PC-3 (cell line): ENCODE measurements at regions not wholly inside any gene's neighbourhood (a gene's known extent, or its start where the extent isn't known, plus 50 kb on each side); places are given as distances from the start of the nearest gene placed in this dataset.

ENCODE experiments used
- ATAC-seq: fragments of 200-7000 bp; cut with Tn5 transposase; 2 replicates; pipeline ENCODE4 v1.9.1; 2020; ENCODE audit warnings: mild to moderate bottlenecking, moderate library complexity
- BruUV-seq: library from RNA; stranded (reverse); fragments of 400-500 nt; replicated peaks from 2 replicates; lab custom pipeline; 2021; lab: Mats Ljungman, UMichigan
- CTCF ChIA-PET: fragments of 300-600 bp; sonication (Branson Sonifier 250); formaldehyde crosslinking; loops from one replicate; lab custom pipeline; 2022; ENCODE audit warnings: antibody characterized with exemption; lab: Charles Lee
- POLR2A ChIA-PET: fragments of 300-600 bp; sonication (Branson Sonifier 250); formaldehyde crosslinking; loops from one replicate; lab custom pipeline; 2022; ENCODE audit warnings: antibody characterized with exemption; ENCODE audit not compliant: unreplicated experiment; lab: Charles Lee
- DNase-seq: peaks from one replicate; pipeline ENCODE4 v3.0.0-alpha.2; 2015
- H2AFZ ChIP-seq: fragments of 300-600 bp; sonication (generic); 2 replicates; pipeline ENCODE4 v1.6.0; 2016; ENCODE audit warnings: antibody characterized with exemption, low read length
- H3F3A ChIP-seq: fragments of 300-600 bp; sonication (generic); one replicate; pipeline ENCODE4 v1.6.0; 2017; ENCODE audit warnings: antibody characterized with exemption, low read length, control low read depth, mild to moderate bottlenecking; ENCODE audit not compliant: unreplicated experiment
- H3K27ac ChIP-seq: fragments of 300-600 bp; sonication (generic); 2 replicates; pipeline ENCODE4 v1.5.1; 2016; ENCODE audit warnings: mild to moderate bottlenecking, low read length
- H3K27me3 ChIP-seq: fragments of 300-600 bp; sonication (generic); 2 replicates; pipeline ENCODE4 v1.6.1; 2016; ENCODE audit warnings: low read length, mixed read lengths
- H3K36me3 ChIP-seq: fragments of 300-600 bp; sonication (generic); 2 replicates; pipeline ENCODE4 v1.6.1; 2016; ENCODE audit warnings: low read depth, mixed run types, low read length, mixed read lengths
- H3K4me1 ChIP-seq: fragments of 300-600 bp; sonication (generic); 2 replicates; pipeline ENCODE4 v1.5.1; 2016; ENCODE audit warnings: low read length; ENCODE audit not compliant: insufficient read depth
- H3K4me2 ChIP-seq: fragments of 300-600 bp; sonication (generic); 2 replicates; pipeline ENCODE4 v1.6.0; 2016; ENCODE audit warnings: low read length
- H3K4me3 ChIP-seq: fragments of 300-600 bp; sonication (generic); 2 replicates; pipeline ENCODE4 v1.5.1; 2016; ENCODE audit warnings: mild to moderate bottlenecking, low read length, mixed read lengths
- H3K79me2 ChIP-seq: fragments of 300-600 bp; sonication (generic); 2 replicates; pipeline ENCODE4 v1.6.1; 2017; ENCODE audit warnings: low read length, mixed read lengths
- H3K9ac ChIP-seq: fragments of 300-600 bp; sonication (generic); 2 replicates; pipeline ENCODE4 v1.6.0; 2016; ENCODE audit warnings: mild to moderate bottlenecking, low read length
- H3K9me2 ChIP-seq: fragments of 300-600 bp; sonication (generic); replicated peaks from 2 replicates; pipeline ENCODE4 v1.6.1; 2016; ENCODE audit warnings: mixed run types, low read length, mixed read lengths
- H3K9me3 ChIP-seq: fragments of 300-600 bp; sonication (generic); 2 replicates; pipeline ENCODE4 v1.6.1; 2016; ENCODE audit warnings: low read length, mixed read lengths
- H4K20me1 ChIP-seq: fragments of 300-600 bp; sonication (generic); 2 replicates; pipeline ENCODE4 v1.6.1; 2016; ENCODE audit warnings: low read length, mixed read lengths
- EZH2 ChIP-seq: fragments of 300-600 bp; sonication (generic); IDR thresholded peaks from one replicate; pipeline ENCODE4 v1.6.1; 2017; ENCODE audit warnings: antibody characterized with exemption, mild to moderate bottlenecking, low read length; ENCODE audit not compliant: unreplicated experiment
- EZH2phosphoT487 ChIP-seq: fragments of 300-600 bp; sonication (generic); IDR thresholded peaks from 2 replicates; pipeline ENCODE4 v1.6.1; 2018; ENCODE audit warnings: mild to moderate bottlenecking, antibody characterized with exemption, low read length, borderline replicate concordance
- intact Hi-C: fragments of 100-400 bp; cut with micrococcal nuclease; formaldehyde crosslinking; loops from 2 replicates; pipeline ENCODE4 v1.9.0; 2023
- TF ChIP-seq, protein P1 (sequence below): fragments of 300-600 bp; sonication (generic); conservative IDR thresholded peaks from 2 replicates; pipeline ENCODE4 v1.5.1; 2017; ENCODE audit warnings: antibody characterized with exemption, low read depth, mild to moderate bottlenecking, low read length

DNA sequence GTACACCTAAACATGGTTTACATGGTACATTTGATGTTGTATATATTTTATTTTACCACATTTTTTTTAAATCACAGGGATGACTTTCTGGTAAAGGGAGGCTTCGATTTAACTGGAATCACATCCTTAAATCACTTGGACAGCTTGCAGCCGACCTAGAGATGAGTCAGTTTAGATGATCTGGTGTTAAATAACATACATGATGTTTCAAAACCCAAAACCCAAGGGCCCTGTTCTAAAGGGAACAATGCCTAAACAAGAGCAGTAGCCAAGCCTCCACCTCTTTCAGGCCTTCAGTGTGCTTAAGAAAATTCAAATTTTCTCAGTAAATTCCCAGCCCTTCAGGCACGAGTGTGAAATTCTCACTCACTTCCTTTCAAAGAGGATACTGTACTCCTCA, 108.8 kb downstream of the WT1 start:
- intact Hi-C loops, result no loop called here
- Histone ChIP-seq H3K4me2 (no peak overlapping the region), H3K4me3 (no peak overlapping the region), H3K79me2 (no peaks in the 10 kb centered on the region), H3K36me3 (no peaks in the 10 kb centered on the region), H3K27me3 (no peaks in the 10 kb centered on the region), H4K20me1 (no peaks in the 10 kb centered on the region), H3F3A (no peaks in the 10 kb centered on the region), H3K9me2 (no peaks in the 10 kb centered on the region), H3K4me1 (peaks cover 7% of the 10 kb centered on the region), H3K9me3 (no peaks in the 10 kb centered on the region), H3K27ac (no peak overlapping the region), H2AFZ (no peak overlapping the region), H3K9ac (no peak overlapping the region)
- ATAC-seq, result no peak
- no TSS peak for BruUV-seq
- POLR2A ChIA-PET, result no interaction called here
- CTCF ChIA-PET, result no interaction called here
- no peak for DNase-seq
- no peak for TF ChIP-seq EZH2phosphoT487
- TF ChIP-seq EZH2, result no peak
- TF ChIP-seq, protein P1, sequence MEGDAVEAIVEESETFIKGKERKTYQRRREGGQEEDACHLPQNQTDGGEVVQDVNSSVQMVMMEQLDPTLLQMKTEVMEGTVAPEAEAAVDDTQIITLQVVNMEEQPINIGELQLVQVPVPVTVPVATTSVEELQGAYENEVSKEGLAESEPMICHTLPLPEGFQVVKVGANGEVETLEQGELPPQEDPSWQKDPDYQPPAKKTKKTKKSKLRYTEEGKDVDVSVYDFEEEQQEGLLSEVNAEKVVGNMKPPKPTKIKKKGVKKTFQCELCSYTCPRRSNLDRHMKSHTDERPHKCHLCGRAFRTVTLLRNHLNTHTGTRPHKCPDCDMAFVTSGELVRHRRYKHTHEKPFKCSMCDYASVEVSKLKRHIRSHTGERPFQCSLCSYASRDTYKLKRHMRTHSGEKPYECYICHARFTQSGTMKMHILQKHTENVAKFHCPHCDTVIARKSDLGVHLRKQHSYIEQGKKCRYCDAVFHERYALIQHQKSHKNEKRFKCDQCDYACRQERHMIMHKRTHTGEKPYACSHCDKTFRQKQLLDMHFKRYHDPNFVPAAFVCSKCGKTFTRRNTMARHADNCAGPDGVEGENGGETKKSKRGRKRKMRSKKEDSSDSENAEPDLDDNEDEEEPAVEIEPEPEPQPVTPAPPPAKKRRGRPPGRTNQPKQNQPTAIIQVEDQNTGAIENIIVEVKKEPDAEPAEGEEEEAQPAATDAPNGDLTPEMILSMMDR, result no peak

DNA sequence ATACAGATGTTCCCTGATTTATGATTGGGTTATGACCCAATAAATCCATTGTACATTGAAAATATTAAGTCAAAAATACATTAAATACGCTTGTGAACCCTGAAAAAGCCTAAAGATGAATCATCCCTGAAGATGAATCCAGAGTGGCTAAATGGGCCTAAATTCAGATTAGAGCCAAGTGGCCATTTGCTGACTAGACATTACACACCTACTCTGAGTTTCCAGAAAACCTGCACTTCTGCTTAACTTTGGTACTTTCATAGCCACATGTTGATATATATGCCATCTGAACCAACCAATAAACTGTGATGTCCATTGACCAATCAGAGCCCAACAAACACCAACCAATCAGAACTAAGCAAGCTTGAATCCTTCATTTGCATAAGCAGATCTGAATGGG, 106.9 kb downstream of the WT1 start:
- H3K9me3 ChIP-seq, result no peaks in the 10 kb centered on the region
- H3K9me2 ChIP-seq, result no peaks in the 10 kb centered on the region
- H3K4me3 ChIP-seq, result no peak overlapping the region
- H3F3A ChIP-seq, result no peaks in the 10 kb centered on the region
- ATAC-seq (no peak), DNase-seq (no peak)
- H3K4me2 ChIP-seq, result no peak overlapping the region
- POLR2A ChIA-PET, result no interaction called here
- TF ChIP-seq, protein P1, result no peak
- no peak for TF ChIP-seq EZH2phosphoT487
- no peak for TF ChIP-seq EZH2
- peaks cover 5% of the 10 kb centered on the region; the same call in 1 of the 2 replicates for H3K4me1 ChIP-seq
- H3K9ac ChIP-seq, result no peak overlapping the region
- CTCF ChIA-PET, result no interaction called here
- intact Hi-C loops, result no loop called here
- H2AFZ ChIP-seq, result no peak overlapping the region
- no peaks in the 10 kb centered on the region for H4K20me1 ChIP-seq
- no peaks in the 10 kb centered on the region for H3K36me3 ChIP-seq
- BruUV-seq, result no TSS peak
- no peak overlapping the region for H3K27ac ChIP-seq
- no peaks in the 10 kb centered on the region for H3K27me3 ChIP-seq
- no peaks in the 10 kb centered on the region for H3K79me2 ChIP-seq

DNA sequence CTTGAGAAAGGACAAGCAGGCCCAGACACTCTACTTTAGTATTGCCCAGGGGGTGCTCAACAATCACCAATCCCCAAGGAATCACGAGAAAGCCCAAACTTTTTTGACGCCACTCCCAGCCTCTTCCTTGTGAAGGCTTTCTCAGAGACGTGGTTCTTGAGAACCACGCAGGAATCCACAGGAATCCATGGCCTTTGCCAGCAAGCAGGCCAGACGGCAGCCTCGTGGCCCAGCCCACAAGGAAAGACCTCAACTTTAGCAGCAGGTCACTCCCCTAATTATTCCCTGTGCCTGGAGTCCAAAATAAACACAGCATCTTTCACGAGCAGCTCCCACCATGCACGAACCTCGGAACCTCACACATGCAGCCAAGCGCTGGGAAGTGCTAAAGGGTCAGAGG, 104.2 kb downstream of the WT1 start:
- TF ChIP-seq EZH2phosphoT487 (no peak), EZH2 (no peak)
- TF ChIP-seq, protein P1, result no peak
- H3K27ac ChIP-seq, result no peak overlapping the region
- H3K4me3 ChIP-seq, result no peak overlapping the region
- no peaks in the 10 kb centered on the region for H3K79me2 ChIP-seq
- H3K9me2 ChIP-seq, result no peaks in the 10 kb centered on the region
- CTCF ChIA-PET, result no interaction called here
- POLR2A ChIA-PET, result no interaction called here
- no peaks in the 10 kb centered on the region for H3F3A ChIP-seq
- intact Hi-C loops, result no loop called here
- H3K4me1 ChIP-seq, result peaks cover 5% of the 10 kb centered on the region; the same call in 1 of the 2 replicates
- no peak overlapping the region for H3K4me2 ChIP-seq
- H2AFZ ChIP-seq, result no peak overlapping the region
- H3K27me3 ChIP-seq, result no peaks in the 10 kb centered on the region
- no peak for ATAC-seq
- no peak overlapping the region for H3K9ac ChIP-seq
- no peaks in the 10 kb centered on the region for H3K36me3 ChIP-seq
- DNase-seq, result no peak
- H3K9me3 ChIP-seq, result no peaks in the 10 kb centered on the region
- no TSS peak for BruUV-seq
- H4K20me1 ChIP-seq, result no peaks in the 10 kb centered on the region
